SK-N-MC (cell line): ENCODE measurements at regions not wholly inside any gene's neighbourhood (a gene's known extent, or its start where the extent isn't known, plus 50 kb on each side); places are given as distances from the start of the nearest gene placed in this dataset.
"Not testable (repeated sequence)": the region's sequence is repeated elsewhere in the genome, so short reads cannot be mapped to it uniquely, and the experiment has no call there.

Source experiments
- EZH2 ChIP-seq: fragments of 200-600 bp; sonication (generic); IDR thresholded peaks from one replicate; pipeline ENCODE4 v1.6.1; 2017; ENCODE audit warnings: antibody characterized with exemption
- FOXP2 ChIP-seq: optimal IDR thresholded peaks from 2 replicates; pipeline ENCODE3; 2011; ENCODE audit warnings: mild to moderate bottlenecking, moderate library complexity; ENCODE audit not compliant: insufficient read depth; ENCODE audit errors: extremely low read length, control extremely low read depth
- POLR2AphosphoS5 ChIP-seq: IDR thresholded peaks from 2 replicates; pipeline ENCODE4 v1.6.1; 2012; ENCODE audit warnings: mild to moderate bottlenecking, low read depth, low read length, borderline replicate concordance

- not testable (repeated sequence) for TF ChIP-seq EZH2, POLR2AphosphoS5, FOXP2
Observed at GRCh38 chr2:193412368-193412767, 1217.6 kb upstream of the TMEFF2 start.
